ENCODE measurements at regions not wholly inside any gene's neighbourhood (a gene's known extent, or its start where the extent isn't known, plus 50 kb on each side); places are given as distances from the start of the nearest gene placed in this dataset.
"Not testable (repeated sequence)": the region's sequence is repeated elsewhere in the genome, so short reads cannot be mapped to it uniquely, and the experiment has no call there.

DNA sequence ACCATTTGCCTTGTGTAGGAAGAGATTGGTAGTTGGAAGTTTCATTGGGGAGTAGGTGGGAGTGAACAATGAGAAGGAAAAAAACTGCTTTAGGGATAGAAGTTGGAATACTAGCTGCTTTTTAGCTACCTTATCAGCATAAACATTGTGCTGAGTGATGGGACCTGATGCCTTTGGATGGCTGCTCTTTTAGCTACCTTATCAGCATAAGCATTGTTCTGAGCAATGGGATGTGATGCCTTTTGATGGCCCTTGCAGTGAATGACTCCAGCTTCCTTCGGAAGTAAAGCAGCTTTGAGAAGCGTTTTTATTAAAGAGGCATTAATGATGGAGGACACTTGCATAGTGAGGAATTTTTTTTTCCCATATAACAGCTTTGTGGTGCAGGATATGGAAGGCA, 168.2 kb upstream of the NLGN4Y start:
- no peak for DNase-seq

DNA sequence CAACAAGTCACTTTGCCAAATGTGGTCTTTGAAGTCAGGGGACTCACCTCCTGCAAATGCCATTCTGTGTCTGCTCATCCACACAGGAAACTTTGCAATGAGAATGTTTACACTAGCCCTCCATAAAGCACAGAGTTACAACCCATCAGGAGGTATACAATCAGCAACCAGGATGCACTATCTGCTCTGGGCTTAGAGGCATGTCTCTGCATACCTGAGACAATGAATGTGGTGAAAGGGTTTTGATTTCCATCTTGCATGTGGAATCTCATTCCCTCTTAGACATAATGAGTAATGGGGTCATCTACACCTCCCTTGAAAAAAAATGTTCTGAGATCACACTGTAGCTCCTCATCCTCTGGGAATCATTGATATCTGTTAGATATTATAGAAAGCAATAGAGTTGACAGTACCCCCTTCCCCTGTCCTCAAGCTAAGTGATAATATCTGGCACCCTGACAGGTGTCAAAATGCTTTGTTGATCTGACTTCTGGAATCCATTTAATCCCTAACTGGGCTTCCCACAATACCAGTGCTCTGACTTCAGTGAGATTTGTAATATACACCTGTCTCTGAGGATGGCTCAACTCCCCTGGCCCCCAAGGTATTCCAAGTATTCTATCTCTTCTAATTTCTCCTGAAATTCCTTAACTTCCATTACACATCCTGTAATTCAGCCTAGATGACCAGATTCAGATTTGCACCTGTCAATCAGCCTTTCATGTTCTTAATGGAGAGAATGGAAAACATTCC, 163.4 kb upstream of the NLGN4Y start:
- no peak for DNase-seq

DNA sequence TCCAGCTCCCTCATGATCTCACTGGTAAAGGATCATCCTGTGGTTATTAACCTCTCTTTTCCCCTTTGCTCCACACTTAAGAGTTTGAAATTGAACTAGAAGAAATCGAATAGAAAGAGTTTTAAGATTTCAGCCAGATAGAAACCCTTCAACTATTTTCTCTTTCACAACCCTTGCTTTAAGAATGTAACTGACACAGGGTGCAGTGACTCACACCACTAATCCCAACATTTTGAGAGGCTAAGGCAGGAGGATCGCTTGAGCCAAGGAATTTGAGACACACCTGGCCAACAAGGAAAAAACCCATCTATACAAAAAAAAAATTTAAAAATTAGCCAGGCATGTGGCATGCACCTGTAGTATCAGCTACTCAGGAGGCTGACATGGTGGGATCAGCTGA, 150.7 kb upstream of the NLGN4Y start:
- no peak for DNase-seq

DNA sequence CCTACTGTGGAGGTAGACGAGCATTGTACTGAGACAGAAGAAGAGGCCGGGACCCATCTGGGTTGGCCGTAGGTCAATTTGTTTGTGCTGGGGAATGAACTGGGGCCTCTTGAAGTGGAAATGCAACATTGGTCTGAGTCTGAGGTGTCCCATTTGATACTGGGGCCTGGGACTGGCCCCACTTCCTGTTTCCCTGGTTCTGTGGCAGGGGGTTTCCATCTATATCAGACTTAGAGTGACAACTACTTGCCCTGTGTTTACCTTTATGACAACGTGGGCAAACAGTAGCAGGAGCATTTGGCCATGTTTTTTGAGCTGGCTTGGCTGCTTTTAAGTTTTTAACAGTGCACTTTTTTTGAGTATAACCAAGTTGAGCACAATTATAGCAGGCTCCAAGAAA, 146.1 kb upstream of the NLGN4Y start:
- DNase-seq, result no peak

DNA sequence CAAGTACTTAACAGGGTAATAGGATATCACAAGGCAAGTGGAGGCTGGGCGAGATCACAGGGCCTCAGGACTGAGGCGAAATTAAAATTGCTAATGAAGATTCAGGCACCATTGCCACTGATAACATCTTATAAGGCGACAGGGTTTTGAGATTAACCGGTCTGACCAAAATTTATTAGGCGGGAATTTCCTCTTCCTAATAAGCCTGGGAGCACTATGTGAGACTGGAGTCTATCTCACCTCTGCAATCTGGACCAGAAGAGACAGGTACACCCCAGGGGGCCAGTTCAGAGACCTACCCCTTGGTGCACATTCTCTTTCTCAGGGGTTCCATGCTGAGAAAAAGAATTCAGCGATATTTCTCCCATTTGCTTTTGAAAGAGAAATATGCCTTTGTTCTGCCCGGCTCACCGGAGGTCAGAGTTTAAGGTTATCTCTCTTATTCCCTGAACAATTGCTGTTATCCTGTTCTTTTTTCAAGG, 113.7 kb upstream of the NLGN4Y start:
- DNase-seq, result not testable (repeated sequence)

DNA sequence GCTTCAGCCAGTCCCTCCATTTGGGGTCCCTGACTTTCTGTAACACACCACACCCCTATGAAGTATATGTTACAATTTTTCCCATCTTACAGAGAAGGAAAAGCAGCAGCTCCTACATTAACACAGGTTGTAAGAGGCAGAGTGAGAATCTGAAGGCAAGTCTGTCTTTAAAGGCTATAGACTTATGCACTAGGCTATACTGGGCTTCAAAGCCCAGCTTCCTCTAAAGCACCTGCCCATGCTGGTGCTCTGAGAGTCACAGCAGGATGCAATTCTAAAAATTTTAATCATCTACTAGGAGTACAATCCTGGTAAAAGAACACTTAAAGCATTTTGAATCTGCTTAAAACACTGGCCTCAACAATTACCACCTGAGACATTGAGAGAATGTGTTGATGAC, 113.0 kb upstream of the NLGN4Y start:
- DNase-seq, result no peak

DNA sequence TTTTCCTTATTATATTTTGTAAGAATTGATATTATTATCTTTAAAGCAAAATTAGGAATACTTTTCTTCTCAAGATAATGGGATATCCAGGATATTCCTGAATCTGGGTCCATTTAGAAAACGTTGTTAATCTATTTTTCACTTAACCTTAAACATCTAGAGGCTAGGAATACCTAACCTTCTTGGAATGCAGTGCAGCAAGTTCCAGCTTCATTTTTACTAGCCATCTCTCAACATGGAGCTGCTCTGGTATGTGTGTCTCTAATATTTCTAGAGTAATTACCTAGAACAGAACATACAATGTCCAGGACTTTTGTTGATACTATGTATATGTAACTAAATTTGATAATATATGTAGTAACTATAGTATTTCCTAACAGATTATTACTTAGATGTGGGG, 87.8 kb upstream of the NLGN4Y start:
- DNase-seq, result no peak

DNA sequence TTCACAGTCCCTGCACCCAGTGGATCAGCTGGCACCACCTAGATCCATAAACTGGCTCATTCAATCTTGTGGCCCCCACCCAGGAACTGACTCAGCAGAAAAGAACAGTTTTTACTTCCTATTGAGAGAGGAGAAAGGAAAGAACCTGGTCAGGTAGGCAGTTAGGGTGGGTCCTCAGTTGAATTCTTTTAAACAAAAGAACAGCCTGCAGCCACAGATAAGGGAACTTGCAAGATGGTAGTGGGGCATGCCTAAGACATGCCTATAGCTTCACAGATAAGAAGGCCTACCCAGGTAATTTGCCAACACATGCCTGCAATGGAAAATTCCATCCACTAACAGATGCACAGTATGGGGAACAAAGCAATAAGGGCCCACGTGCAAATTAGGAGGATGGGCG, 86.7 kb upstream of the NLGN4Y start:
- DNase-seq, result no peak

DNA sequence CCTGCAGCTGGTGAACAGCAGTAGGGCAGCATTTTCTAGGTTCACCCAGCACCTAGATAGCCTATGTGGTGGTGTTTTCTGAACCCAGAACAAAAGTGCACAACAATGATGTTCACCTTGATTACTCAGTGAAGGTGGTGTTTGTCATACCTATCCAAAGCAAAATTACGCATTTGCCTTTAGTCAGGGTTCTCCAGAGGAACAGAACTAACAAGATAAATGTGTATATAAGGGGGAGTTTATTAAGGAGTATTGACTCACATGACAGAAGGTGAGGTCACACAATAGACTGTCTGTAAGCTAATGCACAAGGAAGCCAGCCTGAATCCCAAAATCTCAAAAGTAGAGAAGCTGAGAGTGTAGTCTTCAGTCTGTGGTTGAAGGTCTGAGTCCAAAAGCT, 85.9 kb upstream of the NLGN4Y start:
- DNase-seq, result no peak

DNA sequence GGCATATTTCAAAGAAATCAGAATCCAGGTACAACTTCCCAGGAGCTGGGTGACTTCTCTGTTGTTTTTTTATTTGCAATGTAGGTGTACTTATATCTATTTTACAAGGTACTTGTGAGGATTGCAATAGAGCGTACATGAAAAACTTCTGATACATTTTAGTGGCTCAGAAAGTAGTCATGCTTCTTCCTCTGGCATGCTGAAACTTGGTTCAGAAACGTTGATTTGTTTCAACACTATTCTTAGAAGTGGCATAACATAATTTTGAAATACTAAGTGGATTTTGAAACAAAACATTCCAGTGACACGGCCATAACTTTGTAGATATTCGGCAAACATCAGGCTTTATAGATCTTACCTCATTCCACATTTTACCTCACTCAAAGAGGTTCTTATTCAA, 79.8 kb upstream of the NLGN4Y start:
- no peak for DNase-seq

DNA sequence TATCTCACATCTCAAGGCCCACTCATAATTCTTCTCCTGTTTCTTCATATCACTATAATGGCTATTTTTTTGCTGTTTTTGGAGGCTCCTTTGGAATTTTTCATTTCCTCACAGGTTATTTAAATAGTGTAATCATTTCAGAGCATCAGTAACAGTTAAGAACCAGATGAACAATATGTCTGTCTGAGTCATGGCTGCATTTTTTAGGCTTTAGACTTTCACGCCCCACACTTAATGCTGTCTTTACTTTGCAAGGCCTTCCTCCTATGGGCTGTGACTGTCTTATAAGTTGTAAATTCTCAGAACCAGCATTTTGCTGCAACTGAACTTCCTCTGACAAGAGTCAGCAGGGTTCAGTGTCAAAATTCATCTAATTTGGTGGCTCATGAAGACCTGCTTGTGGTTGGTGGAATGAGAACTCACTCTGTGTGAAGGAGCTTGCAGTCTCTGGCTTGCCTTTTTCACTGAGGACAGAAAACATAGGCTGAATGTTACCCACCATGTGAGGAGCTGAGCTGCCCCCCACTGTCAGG, 56.1 kb upstream of the NLGN4Y start:
- no peak for DNase-seq

DNA sequence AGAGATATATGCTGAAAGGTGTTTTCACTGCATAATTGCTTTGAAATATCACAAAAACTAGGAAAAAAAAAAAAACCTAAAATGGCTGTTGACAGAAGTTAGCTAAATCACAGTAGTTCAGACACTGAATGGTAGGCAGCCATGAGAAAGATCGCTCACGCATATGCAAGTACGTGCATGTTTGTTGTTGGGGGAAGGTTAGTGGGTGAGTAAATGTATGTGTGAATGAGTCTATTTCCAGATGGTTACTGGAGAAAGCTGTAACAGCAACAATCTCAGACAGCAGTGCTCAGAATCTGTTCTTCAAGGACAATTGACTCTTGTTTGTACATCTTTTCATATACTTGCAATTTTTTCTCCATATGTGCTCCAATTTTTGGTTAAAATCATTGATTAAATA, 51.9 kb upstream of the NLGN4Y start:
- no peak for DNase-seq

DNA sequence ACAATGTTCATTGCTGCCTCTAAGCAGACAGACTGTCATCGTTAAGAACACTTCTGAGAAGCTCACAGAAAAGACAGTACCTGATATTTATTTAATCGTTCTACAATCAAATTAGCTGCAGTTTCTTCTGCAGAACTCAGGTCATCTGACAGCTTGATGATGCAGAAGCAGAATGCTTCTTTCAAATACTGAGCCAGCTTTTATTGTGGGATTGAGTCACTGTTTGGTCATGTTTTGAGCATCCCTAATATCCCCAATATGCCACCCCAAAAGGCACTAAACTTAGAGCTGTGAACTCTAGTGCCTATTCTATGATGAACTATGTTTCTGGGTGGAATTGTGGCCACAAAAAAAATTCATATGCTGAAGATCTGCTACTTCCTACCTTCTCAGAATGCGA, 51.0 kb upstream of the NLGN4Y start:
- DNase-seq, result no peak
